GM08714 (cell line): ENCODE measurements at regions not wholly inside any gene's neighbourhood (a gene's known extent, or its start where the extent isn't known, plus 50 kb on each side); places are given as distances from the start of the nearest gene placed in this dataset.

Source experiments
- H3K4me3 ChIP-seq: fragments of 200-500 bp; sonication (Bioruptor generic); 2 replicates; pipeline ENCODE4 v1.5.1; 2014; ENCODE audit warnings: mild to moderate bottlenecking, low read length, inconsistent platforms
- ZNF274 ChIP-seq: IDR thresholded peaks from 2 replicates; pipeline ENCODE4 v1.6.1; 2012; ENCODE audit warnings: mild to moderate bottlenecking, low read depth, low read length

DNA sequence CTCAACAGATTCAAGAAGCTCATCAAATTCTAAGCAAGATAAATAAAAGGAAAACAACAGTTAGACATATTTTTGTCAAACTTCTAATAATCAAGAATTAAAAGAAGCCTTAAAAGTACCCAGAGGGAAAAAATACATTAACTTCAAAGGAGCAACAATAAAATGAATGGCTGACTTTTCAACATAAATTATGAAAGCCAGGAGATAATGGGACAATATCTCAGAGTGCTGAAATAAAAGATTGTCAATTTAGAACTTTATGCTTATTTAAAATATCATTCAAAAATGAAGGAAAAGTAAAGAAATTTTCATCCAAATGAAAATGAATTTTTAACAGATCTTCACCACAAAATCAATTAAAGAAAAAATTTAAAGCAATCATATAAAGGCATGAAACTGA, 108.5 kb upstream of the IL6 start:
- no peak for TF ChIP-seq ZNF274
- no peak overlapping the region for H3K4me3 ChIP-seq

DNA sequence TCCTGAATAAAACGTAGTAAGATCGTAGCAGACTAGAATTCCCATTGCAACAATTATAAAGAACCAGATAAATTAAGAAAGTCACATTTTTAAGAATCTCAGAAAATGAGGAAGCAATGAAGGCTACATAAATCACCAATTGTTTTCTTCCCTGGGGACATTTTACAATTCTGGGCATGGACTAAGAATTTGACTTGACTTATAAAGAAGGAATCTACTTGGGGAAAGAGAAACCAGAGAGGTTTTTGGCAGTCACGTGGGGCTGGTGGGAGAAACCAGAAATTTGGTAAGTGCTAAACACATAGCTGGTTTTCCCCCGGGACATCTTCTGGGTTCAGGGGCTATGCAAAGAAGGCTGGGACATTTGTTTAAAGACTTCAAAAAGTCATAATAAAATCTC, 109.8 kb upstream of the IL6 start:
- H3K4me3 ChIP-seq = no peak overlapping the region
- TF ChIP-seq ZNF274 = no peak

DNA sequence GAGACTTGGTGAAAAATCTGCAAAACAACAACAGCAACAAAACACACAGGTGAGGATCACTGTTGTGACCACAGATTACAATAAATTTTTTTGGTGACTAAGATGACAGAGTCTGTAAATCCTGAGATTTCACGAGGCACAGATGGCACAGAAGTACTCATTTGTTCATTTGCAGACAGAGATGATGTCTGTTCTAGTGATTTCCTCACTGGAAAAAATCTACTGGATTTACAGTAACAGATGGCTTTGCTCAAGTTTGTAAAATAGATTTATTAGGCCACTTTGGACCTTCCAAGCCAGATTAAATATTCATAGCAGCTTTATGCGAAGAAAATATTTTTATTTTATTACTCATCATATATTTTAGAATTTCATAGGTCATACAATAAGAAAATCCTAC, 113.5 kb upstream of the IL6 start:
- no peak overlapping the region for H3K4me3 ChIP-seq
- no peak for TF ChIP-seq ZNF274

DNA sequence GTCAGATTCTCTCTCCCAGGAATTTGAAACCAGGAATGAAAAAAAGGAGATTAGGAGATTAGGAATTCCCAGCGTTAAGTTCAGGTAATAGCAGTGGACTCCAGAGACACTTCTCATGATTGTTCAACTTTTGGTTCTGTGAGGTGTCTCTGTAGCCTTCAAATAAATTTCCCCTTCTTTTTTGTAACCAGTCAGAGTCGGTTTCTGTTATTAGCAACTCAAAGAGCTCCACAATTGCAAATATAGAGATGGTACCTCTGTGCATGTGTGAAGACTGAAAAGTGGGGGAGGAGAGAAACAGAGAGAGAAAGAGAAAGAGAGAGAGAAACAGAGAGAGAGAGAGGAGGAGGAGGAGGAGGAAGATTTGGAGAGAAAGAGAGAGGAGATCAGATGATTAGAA, 112.8 kb upstream of the STEAP1B start:
- no peak for TF ChIP-seq ZNF274
- no peak overlapping the region for H3K4me3 ChIP-seq

DNA sequence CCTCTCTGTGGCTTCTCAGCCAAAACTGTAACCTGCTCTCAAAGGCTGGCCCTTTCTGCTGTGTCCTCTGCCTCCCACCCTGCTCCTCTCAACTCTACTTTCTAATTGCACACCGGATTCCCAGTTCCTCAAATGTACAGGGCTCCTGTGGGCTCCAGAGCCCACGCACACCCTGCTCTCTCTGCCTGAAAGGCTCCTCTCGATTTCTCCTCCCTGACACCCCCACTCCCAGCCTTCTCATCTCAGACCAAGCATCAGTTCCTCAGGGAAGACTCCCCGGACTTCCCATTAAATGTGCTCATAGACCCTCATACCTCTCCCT, 111.7 kb upstream of the STEAP1B start:
- H3K4me3 ChIP-seq = no peak overlapping the region
- TF ChIP-seq ZNF274 = no peak

DNA sequence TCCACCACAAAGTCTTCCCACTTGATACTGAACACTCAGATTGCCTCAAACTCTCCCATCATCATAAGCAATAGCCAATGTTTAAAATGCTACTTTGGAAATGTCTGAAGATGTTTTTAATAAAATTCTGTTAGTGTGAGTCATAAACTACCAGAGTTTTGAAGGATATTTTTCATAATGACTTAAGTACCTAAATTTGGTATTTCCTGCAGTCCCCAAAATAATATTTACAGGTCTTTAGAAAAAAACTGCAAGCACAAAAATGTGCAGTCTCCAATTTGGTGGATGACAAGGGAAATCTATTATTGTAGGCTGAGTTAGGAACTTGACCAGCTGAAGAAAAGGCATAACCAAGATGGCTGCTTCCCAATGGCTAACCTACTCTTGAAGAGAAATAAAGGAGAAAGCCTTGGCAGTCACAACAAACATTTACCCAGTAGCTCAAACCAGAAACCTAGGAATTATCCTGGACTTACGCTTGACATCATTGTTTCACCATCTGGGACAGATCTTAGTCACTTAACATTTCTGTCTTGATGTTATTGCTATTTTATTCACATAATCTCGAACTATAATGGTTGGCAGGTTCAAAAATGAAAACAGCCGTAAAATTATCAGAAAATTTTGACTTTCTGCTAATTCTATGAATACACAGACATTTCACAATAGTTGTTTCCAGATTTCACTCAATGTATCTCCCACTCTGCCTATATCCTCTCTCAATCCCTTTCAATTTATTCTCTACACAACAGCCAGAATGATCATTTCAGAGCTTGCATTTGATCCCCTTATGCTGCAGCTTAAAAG, 111.2 kb upstream of the STEAP1B start:
- no peak for TF ChIP-seq ZNF274
- no peak overlapping the region for H3K4me3 ChIP-seq

DNA sequence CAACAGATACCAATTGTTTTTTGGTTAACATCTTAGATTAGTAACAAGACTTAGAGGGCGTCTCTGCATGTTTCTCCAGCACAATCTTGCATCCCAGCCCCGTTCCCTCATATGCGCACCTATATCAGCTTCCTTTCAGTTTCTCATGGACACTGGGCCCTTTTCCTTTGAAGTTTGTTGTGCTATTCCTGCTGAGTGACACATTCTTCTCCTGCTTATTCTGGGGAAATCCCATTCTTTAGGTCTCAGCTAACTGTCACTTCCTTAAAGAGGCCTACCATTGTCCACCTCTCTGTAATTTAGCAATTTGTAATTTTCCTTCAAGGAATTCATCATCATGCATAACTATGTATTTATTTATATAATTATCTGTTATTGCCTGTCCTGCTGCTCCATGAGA, 110.3 kb upstream of the STEAP1B start:
- TF ChIP-seq ZNF274 = no peak

DNA sequence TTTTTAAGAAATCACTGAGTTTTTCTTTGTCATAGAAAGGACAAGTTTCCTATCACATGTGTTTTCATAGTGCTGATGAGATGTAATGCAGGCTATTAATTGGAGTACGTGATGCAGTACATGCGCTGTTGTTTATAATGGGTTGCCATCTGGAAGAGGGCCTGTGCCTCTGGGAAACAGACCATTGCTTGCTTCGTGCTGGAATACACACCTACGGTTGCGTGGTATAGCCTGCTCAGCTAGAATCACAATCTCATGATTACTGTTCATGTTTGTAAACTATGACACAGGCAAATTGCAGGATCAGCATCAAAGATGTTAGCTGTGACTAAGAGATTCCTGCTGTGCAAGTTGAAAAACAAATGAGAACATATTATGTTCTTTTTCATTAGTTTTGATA, 107.2 kb upstream of the STEAP1B start:
- no peak for TF ChIP-seq ZNF274
- no peak overlapping the region for H3K4me3 ChIP-seq

More for the DNA sequence above, 110.3 kb upstream of the STEAP1B start:
- no peak overlapping the region for H3K4me3 ChIP-seq

DNA sequence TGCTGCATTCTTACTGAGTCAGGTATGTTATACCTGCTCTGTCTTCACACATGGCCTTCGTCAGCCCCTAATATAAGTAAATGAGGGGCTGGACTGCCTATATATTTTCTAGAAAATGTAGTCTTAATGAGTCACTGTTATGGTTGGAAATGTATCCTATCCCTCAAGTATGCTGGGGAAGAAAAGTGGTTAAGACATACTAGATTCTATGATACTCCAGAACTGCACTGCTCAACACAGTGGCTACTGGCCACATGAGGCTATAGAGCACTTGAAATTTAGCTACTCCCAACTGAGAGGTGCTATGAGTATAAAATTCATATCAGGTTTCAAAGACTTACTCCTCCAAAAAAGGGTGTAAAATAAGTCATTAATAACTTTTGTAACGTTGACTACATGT, 104.3 kb upstream of the STEAP1B start:
- TF ChIP-seq ZNF274 = no peak
- no peak overlapping the region for H3K4me3 ChIP-seq

DNA sequence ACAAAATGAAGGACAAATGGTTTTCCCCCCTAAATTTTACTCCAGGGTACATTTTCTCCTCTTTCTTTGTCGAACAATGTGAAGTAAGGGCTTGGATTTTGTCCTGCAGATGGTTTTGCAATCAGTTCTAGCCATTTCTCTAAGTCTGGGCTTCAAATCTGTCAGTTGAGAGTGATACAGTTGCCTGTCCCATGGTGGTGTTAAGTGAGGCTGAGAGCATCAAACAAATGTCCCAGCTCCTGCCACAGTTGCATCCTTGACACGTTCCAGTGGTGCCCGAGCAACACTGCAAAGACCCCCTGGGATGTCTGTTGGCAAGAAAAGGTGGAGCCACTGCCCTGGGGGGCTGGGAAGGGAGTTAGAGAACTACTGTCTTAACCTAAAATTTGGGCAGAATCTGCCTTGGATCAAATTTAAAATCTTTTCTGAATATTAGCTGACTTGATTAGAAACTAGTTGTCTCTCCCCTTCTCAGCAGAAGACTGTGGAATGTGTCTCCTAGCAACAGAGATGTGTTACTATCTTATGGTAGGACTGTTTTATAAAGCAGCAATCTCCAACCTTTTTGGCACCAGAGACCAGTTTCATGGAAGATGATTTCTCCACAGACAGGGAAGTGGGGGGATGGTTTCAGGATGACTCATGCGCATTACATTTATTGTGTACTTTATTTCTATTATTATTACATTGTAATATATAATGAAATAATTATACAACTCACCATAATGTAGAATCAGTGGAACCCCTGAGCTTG, 102.0 kb upstream of the STEAP1B start:
- TF ChIP-seq ZNF274 = no peak
- H3K4me3 ChIP-seq = no peak overlapping the region

DNA sequence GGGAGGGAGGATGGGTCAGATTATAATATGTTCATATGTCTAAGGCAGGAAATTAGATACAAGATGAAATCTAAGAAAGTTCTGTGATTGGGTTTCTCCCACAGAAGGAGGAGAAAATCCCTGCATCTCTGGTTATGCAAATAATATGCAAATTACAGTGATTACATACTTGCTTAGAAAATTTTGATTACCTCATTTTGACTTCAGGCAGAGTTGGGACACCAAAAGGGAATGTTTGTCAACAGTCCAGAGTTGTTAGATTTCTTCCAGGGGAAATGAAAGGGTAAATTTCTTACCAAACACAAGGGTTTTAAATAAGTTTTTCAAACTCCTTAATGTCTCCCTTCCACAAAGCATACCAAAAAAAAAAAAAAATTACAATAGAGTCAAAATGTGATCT, 101.4 kb upstream of the STEAP1B start:
- TF ChIP-seq ZNF274 = no peak
- no peak overlapping the region for H3K4me3 ChIP-seq

DNA sequence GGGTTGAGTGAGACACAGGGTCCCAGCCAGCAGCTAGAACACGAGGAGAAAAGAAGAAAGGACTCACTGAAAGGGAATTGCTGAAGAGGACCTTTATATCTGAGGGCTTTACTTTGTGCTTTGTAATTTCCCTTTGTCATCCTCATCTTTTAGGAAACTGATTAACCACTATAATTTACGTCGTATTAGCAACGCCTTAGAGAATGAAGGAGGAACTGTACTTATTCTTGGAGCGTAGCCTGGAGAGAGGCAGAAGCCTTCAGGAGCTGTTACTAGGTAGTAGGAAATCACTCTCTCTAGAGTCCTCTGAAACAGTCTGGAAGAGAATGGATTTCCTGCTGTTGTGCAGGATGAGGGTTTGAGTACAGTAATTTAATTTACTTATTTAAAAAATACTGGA, 101.0 kb upstream of the STEAP1B start:
- H3K4me3 ChIP-seq = no peak overlapping the region
- no peak for TF ChIP-seq ZNF274

DNA sequence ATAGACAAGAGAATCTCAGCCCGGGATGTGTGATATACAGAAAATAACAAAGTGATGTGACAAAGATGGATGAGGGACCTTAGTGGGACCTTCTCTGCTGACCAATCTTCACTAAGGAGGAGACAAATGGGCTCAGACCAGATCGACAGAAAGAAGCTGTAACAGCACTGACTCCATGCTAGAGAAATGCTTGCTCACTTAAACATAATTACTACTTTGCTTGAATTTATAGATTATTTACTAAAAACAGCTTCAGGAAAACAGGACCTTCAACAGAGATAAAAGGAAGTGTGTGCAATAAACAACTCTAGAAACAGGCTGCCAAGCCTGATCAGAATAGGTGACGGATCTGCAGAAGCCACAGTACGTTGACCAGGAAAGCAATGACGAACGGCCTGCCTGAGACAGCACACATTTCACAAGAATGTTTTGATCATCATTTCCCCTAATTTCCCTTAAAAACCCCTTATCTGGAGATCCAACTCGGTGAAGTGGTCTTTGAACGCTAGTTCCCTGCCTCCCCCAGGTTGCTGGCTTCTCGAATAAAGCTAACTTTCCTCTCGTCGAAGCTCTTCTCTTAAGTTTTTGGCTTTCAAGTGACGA, 98.4 kb upstream of the STEAP1B start:
- no peak overlapping the region for H3K4me3 ChIP-seq
- TF ChIP-seq ZNF274 = no peak

DNA sequence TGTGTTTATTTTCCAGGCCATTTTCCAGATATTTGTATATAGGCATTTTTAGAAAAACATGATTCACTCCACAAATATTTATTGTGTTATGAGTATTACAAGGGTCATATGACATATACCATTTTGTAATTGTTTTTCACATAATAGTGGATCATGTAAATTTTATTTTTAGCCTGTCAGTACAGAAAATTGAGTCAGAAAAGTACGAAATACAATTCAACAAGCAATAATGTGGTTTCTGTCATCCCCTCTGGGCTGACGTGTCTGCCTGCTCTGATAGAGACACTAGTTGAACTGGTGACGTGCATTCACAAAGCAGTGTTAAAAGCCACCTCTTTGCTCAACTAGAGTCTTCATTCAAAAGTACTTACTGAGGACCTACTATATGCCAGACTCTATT, 97.9 kb upstream of the STEAP1B start:
- TF ChIP-seq ZNF274 = no peak
- no peak overlapping the region for H3K4me3 ChIP-seq

DNA sequence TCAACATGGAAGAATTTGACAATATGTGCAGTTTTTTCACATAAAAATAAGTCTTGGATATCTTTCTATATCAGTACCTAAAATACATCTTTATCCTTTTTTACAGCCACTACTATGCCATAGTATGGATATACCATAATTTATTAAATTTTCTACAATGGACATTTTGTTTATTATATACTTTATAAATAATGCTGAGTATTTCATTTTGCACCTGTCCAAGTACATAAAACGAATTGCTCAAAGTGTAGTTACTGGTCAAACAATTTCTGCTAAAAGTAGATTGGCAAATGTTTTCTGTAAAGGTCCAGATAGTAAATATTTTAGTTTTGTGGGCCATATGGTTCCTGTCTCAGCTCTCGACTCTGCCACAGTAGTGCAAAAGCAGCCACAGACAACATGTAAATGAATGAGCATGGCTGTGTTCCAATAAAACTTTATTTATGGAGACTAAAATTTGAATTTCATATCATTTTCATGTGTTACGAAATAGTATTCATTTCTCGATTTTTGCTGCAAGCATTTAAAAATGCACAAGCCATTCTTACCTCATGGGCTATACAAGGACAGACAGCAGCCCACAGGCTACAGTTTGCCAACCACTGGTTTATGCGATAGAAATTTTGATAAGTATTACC, 96.9 kb upstream of the STEAP1B start:
- H3K4me3 ChIP-seq = no peak overlapping the region
- no peak for TF ChIP-seq ZNF274
